IMR-90 (cell line): ENCODE measurements at regions not wholly inside any gene's neighbourhood (a gene's known extent, or its start where the extent isn't known, plus 50 kb on each side); places are given as distances from the start of the nearest gene placed in this dataset.
A peak's percentile ranks its signal among the peaks of the same experiment; 100 is the strongest.

Experiments
- ATAC-seq: fragments of 200-7000 bp; cut with Tn5 transposase; 2 replicates; pipeline ENCODE4 v1.9.1; 2020; ENCODE audit warnings: low read depth, mild to moderate bottlenecking, moderate library complexity
- BruUV-seq: library from RNA; stranded (reverse); fragments of 400-500 nt; replicated peaks from 2 replicates; lab custom pipeline; 2021; lab: Mats Ljungman, UMichigan
- CTCF ChIA-PET: fragments of 300-600 bp; formaldehyde crosslinking; extraction: SDS; loops from one replicate; lab custom pipeline; 2021; ENCODE audit warnings: antibody characterized with exemption; lab: Yijun Ruan, JAX
- POLR2A ChIA-PET: fragments of 300-600 bp; sonication (Branson Sonifier 250); formaldehyde crosslinking; loops from one replicate; lab custom pipeline; 2022; ENCODE audit warnings: antibody characterized with exemption; ENCODE audit not compliant: unreplicated experiment; lab: Charles Lee
- DNase-seq: peaks from one replicate; pipeline ENCODE4 v3.0.0; 2013
- H2AFZ ChIP-seq: replicated peaks from 2 replicates; pipeline ENCODE3; 2013; ENCODE audit warnings: low read length, mild to moderate bottlenecking; ENCODE audit not compliant: poor library complexity
- H2AK5ac ChIP-seq: 2 replicates; pipeline ENCODE4 v1.6.1; 2013; ENCODE audit warnings: low read depth, low read length, inconsistent platforms
- H2AK9ac ChIP-seq: replicated peaks from 2 replicates; pipeline ENCODE3; 2013; ENCODE audit warnings: mild to moderate bottlenecking, low read depth, low read length, moderate library complexity; ENCODE audit not compliant: poor library complexity
- H2BK120ac ChIP-seq: 2 replicates; pipeline ENCODE4 v1.6.1; 2013; ENCODE audit warnings: low read depth, low read length, inconsistent platforms
- H2BK15ac ChIP-seq: 3 replicates; pipeline ENCODE4 v1.6.1; 2013; ENCODE audit warnings: low read depth, low read length, inconsistent platforms
- H2BK20ac ChIP-seq: 2 replicates; pipeline ENCODE4 v1.6.1; 2013; ENCODE audit warnings: low read depth, mild to moderate bottlenecking, inconsistent platforms, low read length, moderate library complexity
- H2BK5ac ChIP-seq: 2 replicates; pipeline ENCODE4 v1.6.1; 2013; ENCODE audit warnings: mild to moderate bottlenecking, low read depth, low read length, inconsistent platforms; ENCODE audit not compliant: poor library complexity, severe bottlenecking
- H3K14ac ChIP-seq: replicated peaks from 2 replicates; pipeline ENCODE4 v1.6.1; 2013; ENCODE audit warnings: low read depth, low read length, inconsistent platforms
- H3K18ac ChIP-seq: 2 replicates; pipeline ENCODE4 v1.6.1; 2013; ENCODE audit warnings: low read depth, low read length, control low read depth
- H3K23ac ChIP-seq: 2 replicates; pipeline ENCODE4 v1.6.1; 2013; ENCODE audit warnings: low read depth, low read length, inconsistent platforms
- H3K27ac ChIP-seq: 2 replicates; pipeline ENCODE4 v1.5.1; 2013; ENCODE audit warnings: mild to moderate bottlenecking, control low read depth, low read length; ENCODE audit not compliant: insufficient read depth
- H3K27me3 ChIP-seq: 2 replicates; pipeline ENCODE4 v1.6.1; 2013; ENCODE audit warnings: low read length; ENCODE audit not compliant: control insufficient read depth, insufficient read depth
- H3K36me3 ChIP-seq: 2 replicates; pipeline ENCODE4 v1.6.1; 2013; ENCODE audit warnings: low read length, mixed read lengths; ENCODE audit not compliant: control insufficient read depth, insufficient read depth
- H3K4ac ChIP-seq: 2 replicates; pipeline ENCODE4 v1.6.1; 2013; ENCODE audit warnings: low read depth, low read length, inconsistent platforms
- H3K4me1 ChIP-seq: 2 replicates; pipeline ENCODE4 v1.6.1; 2013; ENCODE audit warnings: low read length, mixed read lengths; ENCODE audit not compliant: control insufficient read depth, insufficient read depth
- H3K4me2 ChIP-seq: 2 replicates; pipeline ENCODE4 v1.6.1; 2013; ENCODE audit warnings: low read depth, mild to moderate bottlenecking, control low read depth, low read length, moderate library complexity
- H3K4me3 ChIP-seq: 2 replicates; pipeline ENCODE4 v1.5.1; 2013; ENCODE audit warnings: low read depth, mild to moderate bottlenecking, control low read depth, low read length, moderate library complexity; ENCODE audit not compliant: insufficient read depth
- H3K56ac ChIP-seq: 2 replicates; pipeline ENCODE4 v1.6.1; 2013; ENCODE audit warnings: low read length, inconsistent platforms; ENCODE audit not compliant: insufficient read depth; ENCODE audit errors: extremely low read depth
- H3K79me1 ChIP-seq, 2 experiments: 2 replicates each; pipeline ENCODE4 v1.6.1; 2013; ENCODE audit warnings: low read length in 2 of 2, inconsistent platforms in 1 of 2, low read depth in 1 of 2
- H3K9ac ChIP-seq: 2 replicates; pipeline ENCODE4 v1.6.1; 2013; ENCODE audit warnings: low read depth, low read length, control low read depth
- H3K9me1 ChIP-seq: 2 replicates; pipeline ENCODE4 v1.6.1; 2013; ENCODE audit warnings: low read length, inconsistent platforms; ENCODE audit not compliant: insufficient read depth
- H3K9me3 ChIP-seq: 2 replicates; pipeline ENCODE4 v1.6.1; 2013; ENCODE audit warnings: low read length; ENCODE audit not compliant: control insufficient read depth, insufficient read depth
- H4K20me1 ChIP-seq: 2 replicates; pipeline ENCODE4 v1.6.1; 2013; ENCODE audit warnings: low read length, inconsistent platforms; ENCODE audit not compliant: insufficient read depth
- H4K5ac ChIP-seq: 2 replicates; pipeline ENCODE4 v1.6.1; 2013; ENCODE audit warnings: mild to moderate bottlenecking, low read depth, low read length, control low read depth
- H4K8ac ChIP-seq, 2 experiments: 2 replicates each; pipeline ENCODE4 v1.6.1; 2013; ENCODE audit warnings: low read depth in 2 of 2, low read length in 2 of 2, control low read depth in 1 of 2, inconsistent platforms in 1 of 2
- H4K91ac ChIP-seq: 2 replicates; pipeline ENCODE4 v1.6.1; 2013; ENCODE audit warnings: low read depth, low read length, inconsistent platforms; ENCODE audit not compliant: insufficient read depth
- FOS ChIP-seq: fragments of 150-350 bp; IDR thresholded peaks from 2 replicates; pipeline ENCODE4 v1.6.1; 2016; ENCODE audit warnings: low read depth, low read length
- RCOR1 ChIP-seq: IDR thresholded peaks from 2 replicates; pipeline ENCODE4 v1.6.1; 2012; ENCODE audit warnings: mild to moderate bottlenecking, low read length, improper control_type of control experiment; ENCODE audit not compliant: insufficient replicate concordance
- WGBS, 2 experiments: methylation state at CpG; one replicate each; pipeline versions ENCODE4 v1.1.5 to v1.1.7; 2013; ENCODE audit warnings: missing lambda C conversion rate in 2 of 2; ENCODE audit not compliant: insufficient read length in 1 of 2; ENCODE audit errors: extremely low coverage in 2 of 2; 5-methylcytosine and 5-hydroxymethylcytosine counted together
- dilution Hi-C: fragments of 300-500 bp; cut with HindIII; formaldehyde crosslinking; loops from one replicate; pipeline ENCODE4 v1.14.3; 2018; ENCODE audit warnings: low sequenced_read_pairs; ENCODE audit not compliant: unreplicated experiment
- in situ Hi-C: fragments of 300-500 bp; cut with MboI; formaldehyde crosslinking; loops from 3 replicates; pipeline ENCODE4 v1.14.3; 2019; ENCODE audit warnings: low sequenced_read_pairs, inconsistent platforms, mixed read lengths
- intact Hi-C: fragments of 100-400 bp; cut with micrococcal nuclease; formaldehyde crosslinking; loops from 2 replicates; pipeline ENCODE4 v1.10.0; 2022

DNA sequence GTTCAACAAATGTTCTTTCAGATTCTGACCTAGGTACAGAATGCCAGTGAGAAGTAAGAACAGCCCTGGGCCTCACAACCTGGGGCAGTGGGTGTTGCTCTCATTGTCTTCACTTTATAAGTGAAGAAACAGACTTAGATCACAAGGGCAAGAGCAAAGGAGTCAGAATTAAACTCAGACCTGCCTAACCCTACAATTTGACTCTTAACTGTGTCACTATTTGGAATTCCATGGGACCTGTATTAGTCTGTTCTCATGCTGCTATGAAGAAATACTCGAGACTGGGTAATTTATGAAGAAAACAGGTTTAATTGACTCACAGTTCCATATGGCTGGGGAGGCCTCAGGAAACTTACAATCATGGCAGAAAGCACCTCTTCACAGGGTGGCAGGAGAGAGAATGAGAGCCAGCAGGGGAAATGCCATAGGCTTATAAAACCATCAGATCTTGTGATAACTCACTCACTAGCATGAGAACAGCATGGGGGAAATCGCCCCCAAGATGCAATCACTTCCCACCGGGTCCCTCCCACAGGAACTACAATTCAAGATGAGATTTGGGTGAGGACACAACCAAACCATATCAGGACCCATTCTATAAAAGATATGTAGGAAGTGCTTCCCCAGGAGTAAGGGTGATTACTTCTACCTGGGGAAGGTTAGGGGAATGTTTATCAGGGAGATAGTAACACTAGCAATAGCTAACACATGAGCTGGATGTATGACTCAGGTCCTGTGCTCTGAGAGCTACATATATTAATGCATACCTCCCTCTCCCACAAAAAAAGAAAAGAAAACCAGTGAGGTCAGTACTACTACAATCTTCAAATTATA is 270.1 kb downstream of the SOX9 start:
- POLR2A ChIA-PET, result no interaction called here
- Histone ChIP-seq H3K18ac (peak overlapping the region; percentile 61; the same call in 1 of the 2 replicates), H4K5ac (no peak overlapping the region), H2BK15ac (peak overlapping the region; percentile 79; the same call in 2 of the 3 replicates), H2AK9ac (no peak overlapping the region), H4K8ac (peak overlapping the region; percentile 16 to 41; a peak in 3 of 4 replicates), H3K79me1 (peaks cover 0 to 31% of the 10 kb centered on the region in 2 experiments; a peak in 2 of 4 replicates), H3K23ac (no peak overlapping the region; the same call in 1 of the 2 replicates), H2BK20ac (peak overlapping the region; percentile 91), H3K4me2 (no peak overlapping the region; the same call in 1 of the 2 replicates), H3K4me3 (no peak overlapping the region), H3K36me3 (no peaks in the 10 kb centered on the region), H3K9me1 (peaks cover 42% of the 10 kb centered on the region), H4K20me1 (no peaks in the 10 kb centered on the region; the same call in 1 of the 2 replicates), H3K4me1 (peaks cover 55% of the 10 kb centered on the region), H3K9me3 (no peaks in the 10 kb centered on the region), H2BK5ac (peak overlapping the region; percentile 82), H3K27ac (no peak overlapping the region; the same call in 1 of the 2 replicates), H3K14ac (peak overlapping the region; percentile 63), H2BK120ac (peak overlapping the region; percentile 99), H2AK5ac (peak overlapping the region; percentile 80), H2AFZ (no peak overlapping the region), H3K4ac (peak overlapping the region; percentile 87), H3K27me3 (no peaks in the 10 kb centered on the region), H3K9ac (no peak overlapping the region), H4K91ac (peak overlapping the region; percentile 37), H3K56ac (no peak overlapping the region; the same call in 1 of the 2 replicates)
- dilution Hi-C loops (no loop called here), intact Hi-C loops (no loop called here), in situ Hi-C loops (loop anchor here (25.0 kb wide), 1 partner anchor 821 kb away; no protein-coding TSS in a partner anchor)
- ATAC-seq, result peak; percentile 25; the same call in 1 of the 2 replicates
- BruUV-seq, result no TSS peak
- peak; percentile 54; the same call in 1 of the 2 replicates for TF ChIP-seq FOS
- TF ChIP-seq RCOR1, result no peak
- CTCF ChIA-PET, result interaction anchor here (0.7 to 1.1 kb wide), 2 partner anchors 149 to 266 kb away, joined by 3 to 4 read pairs; no protein-coding TSS in a partner anchor
- peak; percentile 88 for DNase-seq
- no CpG with 5 or more reads among the region's 3 CpGs for WGBS, 2 experiments
